ENCODE measurements at regions not wholly inside any gene's neighbourhood (a gene's known extent, or its start where the extent isn't known, plus 50 kb on each side); places are given as distances from the start of the nearest gene placed in this dataset.

DNA sequence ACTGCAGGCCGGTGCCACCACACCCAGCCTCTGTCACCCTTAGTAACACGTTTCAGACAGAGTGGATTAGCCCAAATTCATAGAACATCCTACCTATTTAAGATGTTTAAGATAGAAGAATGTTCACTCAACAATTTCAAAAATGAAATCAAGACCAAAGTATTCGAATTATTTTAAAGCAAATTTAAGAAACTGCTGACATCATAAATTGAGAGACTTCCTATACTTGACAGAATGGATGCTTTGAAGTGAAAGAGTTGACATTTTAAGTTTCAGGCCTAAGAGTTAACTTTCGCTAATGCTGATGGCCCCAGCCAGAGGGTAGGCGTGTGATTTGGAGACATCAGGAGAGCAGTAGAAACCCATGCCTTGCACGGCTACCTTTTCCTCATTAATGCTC, 271.9 kb downstream of the SS18 start:
- TF ChIP-seq, protein P1, sequence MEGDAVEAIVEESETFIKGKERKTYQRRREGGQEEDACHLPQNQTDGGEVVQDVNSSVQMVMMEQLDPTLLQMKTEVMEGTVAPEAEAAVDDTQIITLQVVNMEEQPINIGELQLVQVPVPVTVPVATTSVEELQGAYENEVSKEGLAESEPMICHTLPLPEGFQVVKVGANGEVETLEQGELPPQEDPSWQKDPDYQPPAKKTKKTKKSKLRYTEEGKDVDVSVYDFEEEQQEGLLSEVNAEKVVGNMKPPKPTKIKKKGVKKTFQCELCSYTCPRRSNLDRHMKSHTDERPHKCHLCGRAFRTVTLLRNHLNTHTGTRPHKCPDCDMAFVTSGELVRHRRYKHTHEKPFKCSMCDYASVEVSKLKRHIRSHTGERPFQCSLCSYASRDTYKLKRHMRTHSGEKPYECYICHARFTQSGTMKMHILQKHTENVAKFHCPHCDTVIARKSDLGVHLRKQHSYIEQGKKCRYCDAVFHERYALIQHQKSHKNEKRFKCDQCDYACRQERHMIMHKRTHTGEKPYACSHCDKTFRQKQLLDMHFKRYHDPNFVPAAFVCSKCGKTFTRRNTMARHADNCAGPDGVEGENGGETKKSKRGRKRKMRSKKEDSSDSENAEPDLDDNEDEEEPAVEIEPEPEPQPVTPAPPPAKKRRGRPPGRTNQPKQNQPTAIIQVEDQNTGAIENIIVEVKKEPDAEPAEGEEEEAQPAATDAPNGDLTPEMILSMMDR (optimal IDR thresholded peaks at IDR 0.05 in 1 of 3, IDR thresholded peaks at IDR 0.05 in 1 of 3, conservative IDR thresholded peaks at IDR 0.05 in 1 of 3; ENCODE audit: extremely low read depth in 1 of 3, insufficient read depth in 2 of 3, low read length in 3 of 3) = no peak
- TF ChIP-seq EZH2 (IDR thresholded peaks at IDR 0.05; ENCODE audit: low read length) = no peak

All from keratinocyte (primary cell).